ENCODE measurements at regions not wholly inside any gene's neighbourhood (a gene's known extent, or its start where the extent isn't known, plus 50 kb on each side); places are given as distances from the start of the nearest gene placed in this dataset.

GRCh38 chr14:100670017-100670752 is 56.5 kb upstream of the DLK1 start:
- ATAC-seq (no peak), DNase-seq (ENCODE audit: low spot score) (no peak)
- intact Hi-C loops (cut with DNase I): no loop called here

- ATAC-seq (no peak), DNase-seq (ENCODE audit: low spot score) (no peak)
- intact Hi-C loops (cut with DNase I): no loop called here
Observed at GRCh38 chr14:100670753-100671049, 56.0 kb upstream of the DLK1 start.

DNA sequence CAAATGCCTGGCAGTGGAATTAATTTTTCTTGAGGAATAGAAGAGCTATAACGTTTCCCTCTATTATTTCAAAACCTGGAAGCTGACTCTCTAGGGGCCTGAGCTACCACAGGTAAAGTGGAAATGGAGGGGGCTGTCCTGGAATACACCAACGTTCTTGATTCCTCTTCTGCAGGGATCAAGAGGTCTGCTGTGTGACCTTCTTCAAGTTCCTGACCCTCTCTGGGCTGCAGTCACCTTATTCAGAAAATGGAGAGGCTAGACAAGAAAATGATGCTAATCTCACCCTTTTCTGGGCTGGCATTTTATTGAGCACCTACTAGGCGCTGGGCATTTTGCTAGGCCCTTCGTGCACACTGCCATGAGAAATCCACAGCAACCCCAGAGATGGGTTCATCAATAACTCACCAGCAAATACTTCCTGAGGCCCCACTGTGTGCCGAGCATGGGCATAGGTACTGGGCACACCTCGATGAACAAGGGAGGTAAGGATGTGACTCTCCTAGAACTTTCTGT is 55.2 kb upstream of the DLK1 start:
- DNase-seq (ENCODE audit: low spot score) (no peak), ATAC-seq (no peak)
- intact Hi-C loops (cut with DNase I): no loop called here

GRCh38 chr14:100671906-100672305 is 54.8 kb upstream of the DLK1 start:
- ATAC-seq (no peak), DNase-seq (ENCODE audit: low spot score) (no peak)
- intact Hi-C loops (cut with DNase I): no loop called here

DNA sequence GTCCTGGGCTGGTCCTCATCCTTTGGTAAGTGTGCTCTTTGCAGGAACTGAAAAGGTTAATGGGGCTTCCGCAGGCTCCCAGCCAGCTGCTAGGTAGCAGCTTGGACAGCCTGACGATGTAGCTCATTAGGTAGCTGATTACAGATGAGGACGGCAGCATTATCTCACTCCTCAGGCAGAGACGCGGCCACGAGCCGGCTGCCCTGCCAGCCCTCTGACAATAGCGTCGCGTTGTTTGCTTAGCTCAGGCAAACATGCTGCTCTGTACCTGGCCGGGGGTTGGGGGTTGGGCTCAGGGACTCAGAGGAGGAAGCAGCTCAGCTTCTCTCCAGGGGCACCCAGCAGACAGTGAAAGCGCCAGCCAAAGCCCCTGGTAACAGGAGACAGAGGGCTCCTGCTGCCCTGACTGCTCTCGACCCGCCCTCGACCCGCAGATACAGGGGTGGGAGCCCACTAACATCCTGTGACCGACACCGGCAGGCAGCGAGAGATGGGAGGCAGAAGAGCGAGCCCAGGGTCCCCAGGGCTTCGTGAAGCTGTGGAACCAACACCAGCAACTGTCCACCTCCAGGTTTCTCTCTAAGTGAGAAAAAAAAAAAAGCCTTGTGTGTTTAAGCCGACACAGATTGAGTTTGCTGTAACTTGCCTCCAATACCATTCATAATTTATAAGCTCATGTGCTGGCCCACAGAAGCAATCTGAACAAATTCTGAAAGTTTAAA is 53.4 kb upstream of the DLK1 start:
- ATAC-seq: no peak
- no peak for DNase-seq (ENCODE audit: low spot score)
- intact Hi-C loops (cut with DNase I): no loop called here

DNA sequence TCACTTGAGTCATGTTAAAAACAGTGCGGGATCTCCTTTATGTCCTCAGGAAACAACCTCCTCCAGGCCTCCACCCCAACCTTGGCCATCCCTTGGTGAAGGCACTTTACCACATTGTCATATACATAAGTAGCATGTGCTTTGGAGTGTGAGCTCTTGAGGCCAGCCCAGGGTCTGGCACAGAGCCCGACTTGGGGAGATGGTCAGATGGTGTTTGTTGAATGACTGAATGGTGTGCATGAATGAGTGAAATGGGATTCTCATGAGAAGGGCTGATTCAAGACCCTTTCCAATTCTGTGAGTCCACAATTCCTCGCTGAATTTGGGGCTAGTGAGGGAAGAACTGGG is 52.9 kb upstream of the DLK1 start:
- intact Hi-C loops (cut with DNase I): no loop called here
- DNase-seq (ENCODE audit: low spot score): no peak
- ATAC-seq: no peak

DNA sequence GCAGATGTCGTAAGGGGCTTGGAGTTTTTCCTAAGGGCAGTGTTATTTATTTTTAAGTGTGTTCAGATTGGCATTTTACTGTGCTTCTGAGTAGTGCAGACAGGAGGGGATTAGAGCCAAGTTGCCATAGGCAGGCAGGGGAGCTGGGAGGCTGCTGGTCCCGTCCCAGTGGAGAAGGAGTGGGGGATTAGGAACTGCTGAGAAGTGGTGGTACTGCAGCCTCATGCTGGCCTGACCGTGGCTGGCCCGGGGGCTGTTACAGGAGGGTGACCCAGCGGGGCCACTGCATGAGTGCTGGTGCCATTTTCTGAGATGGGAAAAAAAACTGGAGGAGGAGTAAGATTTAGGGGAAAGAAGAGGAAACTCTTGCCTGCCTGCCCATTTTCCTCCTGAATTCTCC is 52.3 kb upstream of the DLK1 start:
- intact Hi-C loops (cut with DNase I): no loop called here
- DNase-seq (ENCODE audit: low spot score) (no peak), ATAC-seq (no peak)

GRCh38 chr14:100674897-100675619 is 51.6 kb upstream of the DLK1 start:
- intact Hi-C loops (cut with DNase I): no loop called here
- DNase-seq (ENCODE audit: low spot score) (no peak), ATAC-seq (no peak)

- DNase-seq (ENCODE audit: low spot score): no peak
- intact Hi-C loops (cut with DNase I): no loop called here
- ATAC-seq: no peak
Observed at GRCh38 chr14:100675699-100676684, 50.7 kb upstream of the DLK1 start.

Data from sciatic nerve (tissue), 2 donors.